KMS-11 (cell line): ENCODE measurements at regions not wholly inside any gene's neighbourhood (a gene's known extent, or its start where the extent isn't known, plus 50 kb on each side); places are given as distances from the start of the nearest gene placed in this dataset.

Source experiments
- H2AFZ ChIP-seq: fragments of 200-600 bp; sonication (generic); 2 replicates; pipeline ENCODE4 v1.6.1; 2016; ENCODE audit warnings: antibody characterized with exemption, mixed run types, low read depth
- H3K27ac ChIP-seq: fragments of 200-600 bp; sonication (generic); 2 replicates; pipeline ENCODE4 v1.6.1; 2016; ENCODE audit warnings: mild to moderate bottlenecking, mixed run types
- H3K27me3 ChIP-seq: fragments of 200-600 bp; sonication (generic); 2 replicates; pipeline ENCODE4 v1.6.1; 2017; ENCODE audit warnings: mild to moderate bottlenecking, low read depth, mixed run types, moderate library complexity; ENCODE audit not compliant: insufficient read depth
- H3K36me3 ChIP-seq: fragments of 200-600 bp; sonication (generic); 2 replicates; pipeline ENCODE4 v1.6.1; 2017; ENCODE audit warnings: mild to moderate bottlenecking, mixed run types; ENCODE audit not compliant: insufficient read depth
- H3K4me1 ChIP-seq: fragments of 200-600 bp; sonication (generic); 2 replicates; pipeline ENCODE4 v1.6.1; 2016; ENCODE audit warnings: mild to moderate bottlenecking, low read depth, mixed run types; ENCODE audit not compliant: poor library complexity, severe bottlenecking
- H3K4me2 ChIP-seq: fragments of 200-600 bp; sonication (generic); 2 replicates; pipeline ENCODE4 v1.7.0; 2016; ENCODE audit warnings: mild to moderate bottlenecking, mixed run types
- H3K4me3 ChIP-seq: fragments of 200-600 bp; sonication (generic); IDR thresholded peaks from 2 replicates; pipeline ENCODE4 v1.6.1; 2017; ENCODE audit warnings: low read depth, low read length, mixed read lengths; ENCODE audit not compliant: insufficient read depth
- H3K79me2 ChIP-seq: fragments of 200-600 bp; sonication (generic); 2 replicates; pipeline ENCODE4 v1.6.1; 2016; ENCODE audit warnings: low read depth, mixed run types; ENCODE audit not compliant: insufficient read depth
- H3K9ac ChIP-seq: fragments of 200-600 bp; sonication (generic); 2 replicates; pipeline ENCODE4 v1.6.1; 2016; ENCODE audit warnings: mild to moderate bottlenecking, mixed run types
- H4K20me1 ChIP-seq: fragments of 200-600 bp; sonication (generic); 2 replicates; pipeline ENCODE4 v1.6.1; 2016; ENCODE audit warnings: mild to moderate bottlenecking, mixed run types; ENCODE audit not compliant: insufficient read depth
- TF ChIP-seq, protein P1 (sequence below): fragments of 200-600 bp; sonication (generic); conservative IDR thresholded peaks from 2 replicates; pipeline ENCODE4 v1.6.1; 2017; ENCODE audit warnings: low read depth, mild to moderate bottlenecking, antibody characterized with exemption, low read length, moderate library complexity, mixed read lengths

DNA sequence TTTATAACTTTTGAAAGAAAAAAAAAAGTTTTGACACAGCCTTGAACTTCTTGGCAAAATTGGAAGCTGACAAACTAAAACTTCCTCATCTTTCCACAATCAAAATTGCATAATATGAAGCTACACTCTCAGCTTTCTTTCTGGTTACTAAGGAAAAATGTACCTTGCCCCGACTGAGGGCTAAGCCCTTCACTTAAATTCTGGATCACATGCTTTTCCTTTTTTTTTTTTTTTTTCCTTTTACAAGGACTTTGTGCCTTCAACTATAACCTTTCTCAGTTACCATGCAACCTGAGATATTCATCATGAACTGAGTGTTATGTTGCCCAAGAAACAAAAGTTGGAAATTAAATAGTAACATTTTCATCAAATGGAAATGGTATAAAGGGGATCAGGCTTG lies 188.5 kb upstream of the CARD18 start:
- Histone ChIP-seq H3K27me3 (no peaks in the 10 kb centered on the region), H3K36me3 (no peaks in the 10 kb centered on the region), H3K4me2 (no peak overlapping the region), H3K27ac (no peak overlapping the region), H3K9ac (no peak overlapping the region), H2AFZ (no peak overlapping the region), H3K79me2 (no peaks in the 10 kb centered on the region), H3K4me1 (no peaks in the 10 kb centered on the region), H3K4me3 (no peak overlapping the region), H4K20me1 (no peaks in the 10 kb centered on the region)
- TF ChIP-seq, protein P1, sequence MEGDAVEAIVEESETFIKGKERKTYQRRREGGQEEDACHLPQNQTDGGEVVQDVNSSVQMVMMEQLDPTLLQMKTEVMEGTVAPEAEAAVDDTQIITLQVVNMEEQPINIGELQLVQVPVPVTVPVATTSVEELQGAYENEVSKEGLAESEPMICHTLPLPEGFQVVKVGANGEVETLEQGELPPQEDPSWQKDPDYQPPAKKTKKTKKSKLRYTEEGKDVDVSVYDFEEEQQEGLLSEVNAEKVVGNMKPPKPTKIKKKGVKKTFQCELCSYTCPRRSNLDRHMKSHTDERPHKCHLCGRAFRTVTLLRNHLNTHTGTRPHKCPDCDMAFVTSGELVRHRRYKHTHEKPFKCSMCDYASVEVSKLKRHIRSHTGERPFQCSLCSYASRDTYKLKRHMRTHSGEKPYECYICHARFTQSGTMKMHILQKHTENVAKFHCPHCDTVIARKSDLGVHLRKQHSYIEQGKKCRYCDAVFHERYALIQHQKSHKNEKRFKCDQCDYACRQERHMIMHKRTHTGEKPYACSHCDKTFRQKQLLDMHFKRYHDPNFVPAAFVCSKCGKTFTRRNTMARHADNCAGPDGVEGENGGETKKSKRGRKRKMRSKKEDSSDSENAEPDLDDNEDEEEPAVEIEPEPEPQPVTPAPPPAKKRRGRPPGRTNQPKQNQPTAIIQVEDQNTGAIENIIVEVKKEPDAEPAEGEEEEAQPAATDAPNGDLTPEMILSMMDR, result no peak

- Histone ChIP-seq H3K79me2 (no peaks in the 10 kb centered on the region), H4K20me1 (no peaks in the 10 kb centered on the region), H3K36me3 (no peaks in the 10 kb centered on the region), H3K27ac (no peak overlapping the region), H3K4me3 (no peak overlapping the region), H3K4me1 (no peaks in the 10 kb centered on the region), H2AFZ (no peak overlapping the region), H3K4me2 (no peak overlapping the region), H3K27me3 (no peaks in the 10 kb centered on the region), H3K9ac (no peak overlapping the region)
- TF ChIP-seq, protein P1, result no peak
These were observed 184.6 kb upstream of the CARD18 start for GRCh38 chr11:105324156-105324555.

DNA sequence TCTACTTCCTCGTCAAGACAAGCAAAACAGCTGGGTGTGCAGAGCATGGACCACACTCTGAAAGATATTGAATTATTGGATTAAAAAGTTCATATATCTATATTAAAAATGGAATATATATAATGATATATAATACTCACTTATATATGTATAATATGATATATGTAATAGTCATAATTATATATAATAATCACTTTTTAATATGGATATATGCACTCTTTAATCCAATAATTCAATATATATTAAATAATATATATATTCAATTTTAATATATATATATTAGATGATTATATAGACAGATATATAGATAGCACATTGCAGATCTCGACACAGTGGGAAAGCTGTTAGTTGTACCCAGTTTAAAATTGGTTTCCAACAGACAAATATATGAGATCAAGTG lies 182.1 kb upstream of the CARD18 start:
- Histone ChIP-seq H3K4me1 (no peaks in the 10 kb centered on the region), H3K9ac (no peak overlapping the region), H3K27ac (no peak overlapping the region), H3K4me3 (no peak overlapping the region), H2AFZ (no peak overlapping the region), H3K36me3 (no peaks in the 10 kb centered on the region), H4K20me1 (no peaks in the 10 kb centered on the region), H3K79me2 (no peaks in the 10 kb centered on the region), H3K27me3 (no peaks in the 10 kb centered on the region), H3K4me2 (no peak overlapping the region)
- TF ChIP-seq, protein P1, result no peak

- Histone ChIP-seq H3K4me2 (no peak overlapping the region), H3K9ac (no peak overlapping the region), H3K4me3 (no peak overlapping the region), H3K36me3 (no peaks in the 10 kb centered on the region), H4K20me1 (no peaks in the 10 kb centered on the region), H2AFZ (no peak overlapping the region), H3K4me1 (no peaks in the 10 kb centered on the region), H3K27me3 (no peaks in the 10 kb centered on the region), H3K79me2 (no peaks in the 10 kb centered on the region), H3K27ac (no peak overlapping the region)
- TF ChIP-seq, protein P1, result no peak
These were observed 175.7 kb upstream of the CARD18 start for GRCh38 chr11:105315287-105315686.
